GM23338 (cell line): ENCODE measurements at regions not wholly inside any gene's neighbourhood (a gene's known extent, or its start where the extent isn't known, plus 50 kb on each side); places are given as distances from the start of the nearest gene placed in this dataset.
A peak's percentile ranks its signal among the peaks of the same experiment; 100 is the strongest.

Experiments
- ATAC-seq: fragments of 200-7000 bp; cut with Tn5 transposase; 3 replicates; pipeline ENCODE4 v1.9.1; 2020
- DNase-seq: peaks from one replicate; pipeline ENCODE4 v3.0.0-alpha.2; 2015; ENCODE audit warnings: low spot score
- H2AFZ ChIP-seq: fragments of 200-600 bp; sonication (generic); 2 replicates; pipeline ENCODE4 v1.8.0; 2016; ENCODE audit warnings: antibody characterized with exemption, mild to moderate bottlenecking, moderate library complexity
- H3F3A ChIP-seq: fragments of 200-600 bp; sonication (generic); replicated peaks from 2 replicates; pipeline ENCODE4 v1.8.0; 2017; ENCODE audit warnings: antibody characterized with exemption, mixed run types, low read depth
- H3K27ac ChIP-seq: fragments of 200-600 bp; sonication (generic); 2 replicates; pipeline ENCODE4 v1.6.1; 2016; ENCODE audit warnings: low read depth
- H3K27me3 ChIP-seq: fragments of 200-600 bp; sonication (generic); 2 replicates; pipeline ENCODE4 v1.8.0; 2016; ENCODE audit warnings: mild to moderate bottlenecking, mixed run types, moderate library complexity; ENCODE audit not compliant: insufficient read depth
- H3K36me3 ChIP-seq: fragments of 200-600 bp; sonication (generic); 2 replicates; pipeline ENCODE4 v1.8.0; 2016; ENCODE audit warnings: mild to moderate bottlenecking; ENCODE audit not compliant: insufficient read depth
- H3K4me1 ChIP-seq: fragments of 200-600 bp; sonication (generic); 2 replicates; pipeline ENCODE4 v1.8.0; 2016; ENCODE audit warnings: mild to moderate bottlenecking, moderate library complexity; ENCODE audit not compliant: insufficient read depth
- H3K4me2 ChIP-seq: fragments of 200-600 bp; sonication (generic); 2 replicates; pipeline ENCODE4 v1.7.1; 2017; ENCODE audit warnings: mixed run types
- H3K4me3 ChIP-seq: fragments of 200-600 bp; sonication (generic); 2 replicates; pipeline ENCODE4 v1.6.1; 2016; ENCODE audit warnings: mixed run types
- H3K79me2 ChIP-seq: fragments of 200-600 bp; sonication (generic); replicated peaks from 2 replicates; pipeline ENCODE4 v1.8.0; 2017; ENCODE audit warnings: mild to moderate bottlenecking; ENCODE audit not compliant: insufficient read depth
- H3K9me2 ChIP-seq: fragments of 200-600 bp; sonication (generic); 2 replicates; pipeline ENCODE4 v1.8.0; 2017; ENCODE audit not compliant: insufficient read depth
- H4K20me1 ChIP-seq: fragments of 200-600 bp; sonication (generic); replicated peaks from 2 replicates; pipeline ENCODE4 v1.8.0; 2017; ENCODE audit warnings: mild to moderate bottlenecking; ENCODE audit not compliant: insufficient read depth
- H3K27ac Mint-ChIP-seq: 2 replicates; pipeline ENCODE4 v1.8.0; 2020; ENCODE audit warnings: inconsistent platforms, mild to moderate bottlenecking, moderate library complexity, mixed read lengths
- H3K27me3 Mint-ChIP-seq: 3 replicates; pipeline ENCODE4 v1.8.0; 2022; ENCODE audit warnings: low read depth, mild to moderate bottlenecking, moderate library complexity, mixed read lengths, inconsistent platforms; ENCODE audit not compliant: insufficient read depth, poor library complexity
- H3K36me3 Mint-ChIP-seq: 3 replicates; pipeline ENCODE4 v1.8.0; 2021; ENCODE audit warnings: low read depth, mild to moderate bottlenecking, inconsistent platforms, moderate library complexity, mixed read lengths
- H3K4me1 Mint-ChIP-seq: 3 replicates; pipeline ENCODE4 v1.8.0; 2020; ENCODE audit warnings: mild to moderate bottlenecking, inconsistent platforms, mixed read lengths
- H3K4me3 Mint-ChIP-seq: 3 replicates; pipeline ENCODE4 v1.8.0; 2021; ENCODE audit warnings: moderate library complexity, mild to moderate bottlenecking, inconsistent platforms, mixed read lengths
- H3K9me3 Mint-ChIP-seq: 3 replicates; pipeline ENCODE4 v1.8.0; 2020; ENCODE audit warnings: moderate library complexity, mild to moderate bottlenecking, inconsistent platforms, mixed read lengths
- CREB1 ChIP-seq: fragments of 250-450 bp; sonication (Bioruptor Pico); IDR thresholded peaks from 2 replicates; pipeline ENCODE4 v1.5.0; 2020; ENCODE audit warnings: low read depth, mild to moderate bottlenecking, moderate library complexity
- EZH2 ChIP-seq: fragments of 200-600 bp; sonication (generic); IDR thresholded peaks from one replicate; pipeline ENCODE4 v1.8.0; 2017; ENCODE audit warnings: antibody characterized with exemption, mild to moderate bottlenecking, low read depth; ENCODE audit not compliant: unreplicated experiment
- EZH2phosphoT487 ChIP-seq: fragments of 200-600 bp; sonication (generic); IDR thresholded peaks from one replicate; pipeline ENCODE4 v1.8.1; 2018; ENCODE audit warnings: antibody characterized with exemption; ENCODE audit not compliant: unreplicated experiment
- JUNB ChIP-seq: IDR thresholded peaks from one replicate; pipeline ENCODE4 v1.6.1; 2016; ENCODE audit warnings: antibody characterized with exemption; ENCODE audit not compliant: unreplicated experiment
- NANOG ChIP-seq: IDR thresholded peaks from 2 replicates; pipeline ENCODE4 v1.6.1; 2016; ENCODE audit warnings: antibody characterized with exemption, borderline replicate concordance
- POLR2AphosphoS5 ChIP-seq: IDR thresholded peaks from 2 replicates; pipeline ENCODE4 v1.6.1; 2016; ENCODE audit warnings: antibody characterized with exemption, low read depth
- STAT1 ChIP-seq: IDR thresholded peaks from one replicate; pipeline ENCODE4 v1.6.1; 2016; ENCODE audit warnings: antibody characterized with exemption; ENCODE audit not compliant: unreplicated experiment
- ZNF114 ChIP-seq: fragments of 250-450 bp; sonication (Bioruptor Pico); IDR thresholded peaks from 2 replicates; pipeline ENCODE4 v1.5.0; 2020; ENCODE audit warnings: mild to moderate bottlenecking, moderate library complexity
- ZNF331 ChIP-seq: fragments of 250-450 bp; sonication (Bioruptor Pico); IDR thresholded peaks from 2 replicates; pipeline ENCODE4 v1.5.0; 2020; ENCODE audit warnings: low read depth, mild to moderate bottlenecking, moderate library complexity
- ZNF462 ChIP-seq: fragments of 250-450 bp; sonication (Bioruptor Pico); IDR thresholded peaks from 2 replicates; pipeline ENCODE4 v1.5.0; 2020; ENCODE audit warnings: mild to moderate bottlenecking, moderate library complexity
- TF ChIP-seq, protein P1 (sequence below), 2 experiments: fragments of 200-600 bp in 1 of 2; sonication (generic) in 1 of 2; conservative IDR thresholded peaks; 2 replicates each; pipeline versions ENCODE4 v1.5.1 to v1.6.1; 2016 to 2017; ENCODE audit warnings: antibody characterized with exemption in 2 of 2, low read depth in 2 of 2, mild to moderate bottlenecking in 2 of 2, moderate library complexity in 1 of 2
- TF ChIP-seq, protein P2 (sequence below): IDR thresholded peaks from 2 replicates; pipeline ENCODE4 v1.6.1; 2016; ENCODE audit warnings: antibody characterized with exemption

DNA sequence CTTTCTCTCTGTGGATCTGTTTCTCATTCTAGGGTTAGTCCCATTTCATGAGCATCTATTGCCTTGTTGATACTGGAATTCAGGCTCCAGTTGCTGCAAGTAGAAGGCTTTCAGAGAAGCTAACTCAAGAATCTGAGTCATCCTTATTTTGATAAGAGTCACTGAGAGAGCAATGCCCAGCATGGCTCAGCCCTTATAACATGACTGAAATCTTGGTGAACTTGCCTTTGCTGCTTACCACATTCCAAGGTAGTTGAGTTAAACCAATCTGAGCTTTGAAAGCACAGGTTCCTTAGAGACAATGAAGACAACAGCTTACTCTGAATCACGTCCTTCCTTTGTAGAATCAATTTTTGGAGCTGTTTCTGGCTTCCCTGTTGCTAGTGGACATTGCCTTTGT, 53.6 kb upstream of the CHCHD3 start:
- Mint-ChIP-seq H3K9me3 (no peaks in the 10 kb centered on the region), H3K4me3 (no peak overlapping the region), H3K4me1 (peaks cover 4% of the 10 kb centered on the region; the same call in 2 of the 3 replicates), H3K27me3 (no peaks in the 10 kb centered on the region), H3K36me3 (no peaks in the 10 kb centered on the region), H3K27ac (no peak overlapping the region)
- Histone ChIP-seq H3K27me3 (no peaks in the 10 kb centered on the region), H3K9me2 (0 out of 2 replicates have a peak, but pooled peaks cover 5% of the 10 kb centered on the region), H3K27ac (no peak overlapping the region), H3K4me3 (no peak overlapping the region), H3F3A (no peaks in the 10 kb centered on the region), H4K20me1 (no peaks in the 10 kb centered on the region; the same call in 1 of the 2 replicates), H2AFZ (no peak overlapping the region), H3K4me1 (no peaks in the 10 kb centered on the region), H3K79me2 (no peaks in the 10 kb centered on the region), H3K4me2 (no peak overlapping the region), H3K36me3 (no peaks in the 10 kb centered on the region)
- no peak for ATAC-seq
- TF ChIP-seq JUNB = no peak
- no peak for DNase-seq

GRCh38 chr7:133139350-133139749, 57.5 kb upstream of the CHCHD3 start:
- H3K36me3 Mint-ChIP-seq = no peaks in the 10 kb centered on the region
- Histone ChIP-seq H3K36me3 (no peaks in the 10 kb centered on the region), H3K9me2 (0 out of 2 replicates have a peak, but pooled peaks cover 5% of the 10 kb centered on the region), H3K4me3 (no peak overlapping the region), H3K4me2 (no peak overlapping the region), H2AFZ (no peak overlapping the region), H3K4me1 (no peaks in the 10 kb centered on the region), H4K20me1 (no peaks in the 10 kb centered on the region), H3K27me3 (no peaks in the 10 kb centered on the region), H3F3A (no peaks in the 10 kb centered on the region), H3K27ac (no peak overlapping the region), H3K79me2 (no peaks in the 10 kb centered on the region)
- peak; percentile 89 for DNase-seq
- no peaks in the 10 kb centered on the region for H3K27me3 Mint-ChIP-seq
- H3K4me3 Mint-ChIP-seq = no peak overlapping the region
- H3K27ac Mint-ChIP-seq = no peak overlapping the region
- peak; percentile 91 for ATAC-seq
- H3K4me1 Mint-ChIP-seq = peaks cover 4% of the 10 kb centered on the region
- H3K9me3 Mint-ChIP-seq = no peaks in the 10 kb centered on the region
- peak; percentile 56; the same call in 1 of the 2 replicates for TF ChIP-seq ZNF114 (CRISPR knock-in tag)
- TF ChIP-seq POLR2AphosphoS5 = no peak
- TF ChIP-seq ZNF331 (CRISPR knock-in tag) = no peak
- no peak for TF ChIP-seq STAT1
- no peak for TF ChIP-seq EZH2phosphoT487
- TF ChIP-seq EZH2 = no peak
- peak; percentile 87 for TF ChIP-seq ZNF462 (CRISPR knock-in tag)
- TF ChIP-seq, protein P1, sequence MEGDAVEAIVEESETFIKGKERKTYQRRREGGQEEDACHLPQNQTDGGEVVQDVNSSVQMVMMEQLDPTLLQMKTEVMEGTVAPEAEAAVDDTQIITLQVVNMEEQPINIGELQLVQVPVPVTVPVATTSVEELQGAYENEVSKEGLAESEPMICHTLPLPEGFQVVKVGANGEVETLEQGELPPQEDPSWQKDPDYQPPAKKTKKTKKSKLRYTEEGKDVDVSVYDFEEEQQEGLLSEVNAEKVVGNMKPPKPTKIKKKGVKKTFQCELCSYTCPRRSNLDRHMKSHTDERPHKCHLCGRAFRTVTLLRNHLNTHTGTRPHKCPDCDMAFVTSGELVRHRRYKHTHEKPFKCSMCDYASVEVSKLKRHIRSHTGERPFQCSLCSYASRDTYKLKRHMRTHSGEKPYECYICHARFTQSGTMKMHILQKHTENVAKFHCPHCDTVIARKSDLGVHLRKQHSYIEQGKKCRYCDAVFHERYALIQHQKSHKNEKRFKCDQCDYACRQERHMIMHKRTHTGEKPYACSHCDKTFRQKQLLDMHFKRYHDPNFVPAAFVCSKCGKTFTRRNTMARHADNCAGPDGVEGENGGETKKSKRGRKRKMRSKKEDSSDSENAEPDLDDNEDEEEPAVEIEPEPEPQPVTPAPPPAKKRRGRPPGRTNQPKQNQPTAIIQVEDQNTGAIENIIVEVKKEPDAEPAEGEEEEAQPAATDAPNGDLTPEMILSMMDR (conservative IDR thresholded peaks at IDR 0.05; ENCODE audit: low read depth in 2 of 2) = peak; percentile 56 to 68
- TF ChIP-seq, protein P2, sequence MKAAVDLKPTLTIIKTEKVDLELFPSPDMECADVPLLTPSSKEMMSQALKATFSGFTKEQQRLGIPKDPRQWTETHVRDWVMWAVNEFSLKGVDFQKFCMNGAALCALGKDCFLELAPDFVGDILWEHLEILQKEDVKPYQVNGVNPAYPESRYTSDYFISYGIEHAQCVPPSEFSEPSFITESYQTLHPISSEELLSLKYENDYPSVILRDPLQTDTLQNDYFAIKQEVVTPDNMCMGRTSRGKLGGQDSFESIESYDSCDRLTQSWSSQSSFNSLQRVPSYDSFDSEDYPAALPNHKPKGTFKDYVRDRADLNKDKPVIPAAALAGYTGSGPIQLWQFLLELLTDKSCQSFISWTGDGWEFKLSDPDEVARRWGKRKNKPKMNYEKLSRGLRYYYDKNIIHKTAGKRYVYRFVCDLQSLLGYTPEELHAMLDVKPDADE = no peak
- peak; percentile 29; the same call in 1 of the 2 replicates for TF ChIP-seq CREB1
- TF ChIP-seq NANOG = no peak
- no peak for TF ChIP-seq JUNB
